ENCODE measurements at regions not wholly inside any gene's neighbourhood (a gene's known extent, or its start where the extent isn't known, plus 50 kb on each side); places are given as distances from the start of the nearest gene placed in this dataset.
"Not testable (repeated sequence)": the region's sequence is repeated elsewhere in the genome, so short reads cannot be mapped to it uniquely, and the experiment has no call there.

- no peak for DNase-seq
Measured at GRCh38 chr3:87101861-87102625, 111.1 kb upstream of the VGLL3 start.

DNA sequence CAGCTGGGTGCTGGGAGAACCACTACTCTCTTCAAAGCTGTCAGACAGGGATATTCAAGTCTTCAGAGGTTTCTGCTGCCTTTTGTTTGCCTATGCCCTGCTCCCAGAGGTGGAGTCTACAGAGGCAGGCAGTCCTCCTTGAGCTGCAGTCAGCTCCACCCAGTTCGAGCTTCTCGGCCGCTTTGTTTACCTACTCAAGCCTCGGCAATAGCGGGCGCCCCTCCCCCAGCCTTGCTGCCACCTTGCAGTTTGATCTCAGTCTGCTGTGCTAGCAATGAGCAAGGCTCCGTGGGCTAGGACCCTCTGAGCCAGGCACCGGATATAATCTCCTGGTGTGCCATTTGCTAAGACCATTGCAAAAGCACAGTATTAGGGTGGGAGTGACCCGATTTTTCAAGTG, 106.8 kb upstream of the VGLL3 start:
- DNase-seq: not testable (repeated sequence)

GRCh38 chr3:87090631-87091030, 99.7 kb upstream of the VGLL3 start:
- DNase-seq: no peak

- DNase-seq: peak; percentile 26 to 63
Measured at GRCh38 chr3:87088993-87089841, 98.3 kb upstream of the VGLL3 start.

- DNase-seq: no peak
Measured at GRCh38 chr3:87088430-87088992, 97.6 kb upstream of the VGLL3 start.

GRCh38 chr3:87084868-87085267, 93.9 kb upstream of the VGLL3 start:
- no peak for DNase-seq

DNA sequence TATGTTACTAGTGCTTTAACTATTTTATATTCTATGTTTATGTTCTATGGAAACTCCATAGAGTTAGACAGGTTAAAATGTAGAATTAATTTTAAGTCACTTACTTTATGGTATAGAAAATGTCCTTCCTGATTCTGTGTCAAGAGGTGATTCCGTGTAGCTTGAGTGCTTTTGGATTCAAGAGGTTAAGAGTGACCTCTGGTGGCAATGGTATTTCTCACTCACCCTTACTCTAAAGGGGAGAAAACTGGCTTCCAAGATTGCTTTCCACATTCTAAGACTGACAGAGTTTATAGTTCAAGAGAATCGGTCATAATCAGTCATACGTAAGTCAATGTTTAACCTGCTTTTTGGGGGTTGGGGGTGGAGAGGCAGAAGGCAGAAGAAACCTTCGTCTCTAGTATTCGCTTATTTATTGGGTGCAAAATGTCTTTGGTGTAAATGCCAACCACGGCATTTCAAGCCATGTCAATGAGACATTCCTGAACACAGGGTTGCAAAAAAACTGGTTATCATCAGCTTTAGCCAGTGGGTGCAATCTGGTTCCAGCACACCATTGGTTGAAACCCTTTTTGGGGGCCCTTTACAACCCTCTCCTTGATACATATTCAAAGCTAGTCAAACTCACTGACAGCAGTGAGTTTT, 92.0 kb upstream of the VGLL3 start:
- peak; percentile 16 to 58 for DNase-seq

DNA sequence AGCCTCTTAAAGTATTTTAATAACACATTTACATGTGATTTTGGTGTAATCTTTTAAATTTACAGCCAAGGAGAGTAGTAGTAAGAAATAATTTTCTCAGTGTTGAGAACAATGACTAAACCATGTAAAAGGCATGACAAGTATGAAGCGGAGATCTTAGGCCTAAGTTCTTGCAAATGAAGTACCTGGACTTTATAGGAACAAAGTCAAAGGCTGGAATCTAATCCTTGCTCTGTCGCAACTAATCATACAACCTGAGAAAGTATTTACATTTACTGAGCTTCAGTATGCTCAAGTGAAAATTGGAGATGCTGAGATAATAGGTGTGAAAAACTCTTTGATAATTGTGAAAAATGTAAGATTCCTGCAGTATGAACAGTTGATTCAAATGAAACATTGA, 86.4 kb upstream of the VGLL3 start:
- no peak for DNase-seq

DNA sequence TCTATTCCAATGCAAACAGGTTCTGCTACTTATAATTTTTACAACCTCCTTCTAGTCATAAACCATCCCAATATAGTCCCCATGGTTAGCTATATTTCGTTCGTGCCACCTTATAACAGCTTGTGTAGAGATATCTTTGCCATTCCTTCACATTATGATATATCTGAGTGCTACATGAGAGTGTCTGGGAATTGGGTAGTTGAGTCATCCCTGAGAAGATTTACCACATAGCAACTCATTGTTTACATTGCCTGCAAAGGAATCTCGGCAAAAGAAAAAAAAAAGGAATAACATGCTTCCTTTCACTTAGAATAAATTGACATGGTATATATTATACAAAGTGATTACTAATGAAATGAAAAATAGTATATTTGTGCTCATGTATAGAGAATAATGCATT, 86.0 kb upstream of the VGLL3 start:
- no peak for DNase-seq

- no peak for DNase-seq
Measured at GRCh38 chr3:87073496-87074145, 82.7 kb upstream of the VGLL3 start.

DNA sequence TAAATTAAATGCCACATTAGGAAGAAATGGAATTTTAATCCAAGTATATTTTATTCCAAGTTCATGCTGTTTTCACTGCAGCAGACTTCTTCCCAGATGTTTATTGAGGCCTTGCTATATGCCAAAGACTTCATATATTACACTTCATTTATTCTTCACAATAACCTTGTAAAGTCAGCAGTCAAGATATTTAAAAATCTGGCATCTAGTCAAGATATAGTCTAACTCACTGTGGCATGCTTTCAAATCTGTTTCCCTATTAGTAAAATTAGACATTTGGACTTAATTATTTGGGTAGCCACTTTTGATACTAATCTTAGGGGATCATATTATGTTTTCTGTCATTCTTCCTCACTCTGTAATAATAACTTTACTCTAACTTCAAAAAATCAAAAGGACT, 81.5 kb upstream of the VGLL3 start:
- DNase-seq: no peak

DNA sequence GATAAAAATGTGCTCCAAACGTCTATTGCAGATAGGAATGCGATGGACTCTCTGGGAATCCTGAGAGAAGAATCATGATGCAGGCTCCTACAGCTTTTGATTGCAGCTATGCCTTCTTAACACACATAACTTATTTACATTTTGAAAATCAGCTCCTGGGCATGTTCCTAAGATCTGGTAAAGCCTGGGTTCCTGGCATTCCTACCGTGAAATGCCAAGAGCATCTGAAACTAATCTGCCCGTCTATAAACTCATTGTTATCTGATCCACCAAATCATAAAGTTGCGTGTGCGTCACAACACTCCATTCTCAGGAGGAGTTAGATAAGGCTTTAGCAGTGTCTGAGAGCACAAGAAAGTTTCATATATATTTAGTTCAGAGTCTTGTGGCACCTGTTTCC, 79.0 kb upstream of the VGLL3 start:
- DNase-seq: no peak

DNA sequence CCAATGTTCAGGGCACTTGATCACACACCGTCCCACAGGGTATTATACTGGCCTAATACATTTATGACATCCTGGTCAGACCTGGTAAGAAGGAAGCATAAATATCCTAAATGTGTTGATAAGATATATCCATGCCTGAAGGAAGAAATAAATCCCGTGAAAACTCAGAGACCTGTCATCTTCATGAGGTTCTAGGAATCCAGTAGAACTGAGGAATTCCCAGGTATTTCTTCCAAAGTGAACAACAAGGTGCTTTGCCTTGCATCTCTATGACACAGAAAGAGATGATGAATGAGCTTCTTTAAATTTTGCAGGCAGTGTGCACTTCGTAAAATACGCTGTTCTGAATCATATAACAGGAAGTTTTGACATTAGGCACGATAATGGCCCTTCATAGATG, 78.1 kb upstream of the VGLL3 start:
- DNase-seq: no peak

DNA sequence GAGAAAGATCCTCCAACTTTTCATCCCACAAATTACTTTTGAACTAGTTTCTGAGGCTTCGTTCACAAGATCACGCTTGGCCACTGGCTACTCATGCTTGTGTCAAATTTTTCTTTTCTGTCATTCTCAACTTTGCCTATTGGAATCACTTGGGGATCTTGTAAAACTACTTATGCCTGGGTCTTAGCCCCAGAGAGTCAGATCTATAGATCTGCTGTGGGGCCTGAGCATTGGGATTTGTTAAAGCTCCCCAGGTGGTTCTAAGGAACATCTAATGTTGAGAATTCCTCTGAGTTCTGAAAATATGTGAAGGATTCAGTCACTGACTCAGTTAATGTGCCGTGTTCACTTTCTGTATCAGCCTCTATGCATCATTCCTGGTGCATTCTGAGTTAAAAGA, 71.7 kb upstream of the VGLL3 start:
- no peak for DNase-seq

- no peak for DNase-seq
Measured at GRCh38 chr3:87057474-87057873, 66.5 kb upstream of the VGLL3 start.

GRCh38 chr3:87053553-87053952, 62.6 kb upstream of the VGLL3 start:
- DNase-seq: no peak

GRCh38 chr3:87052499-87053260, 61.7 kb upstream of the VGLL3 start:
- no peak for DNase-seq

- DNase-seq: no peak
Measured at GRCh38 chr3:87047852-87048251, 56.9 kb upstream of the VGLL3 start.

- DNase-seq: no peak
Measured at GRCh38 chr3:87046241-87046640, 55.3 kb upstream of the VGLL3 start.

DNA sequence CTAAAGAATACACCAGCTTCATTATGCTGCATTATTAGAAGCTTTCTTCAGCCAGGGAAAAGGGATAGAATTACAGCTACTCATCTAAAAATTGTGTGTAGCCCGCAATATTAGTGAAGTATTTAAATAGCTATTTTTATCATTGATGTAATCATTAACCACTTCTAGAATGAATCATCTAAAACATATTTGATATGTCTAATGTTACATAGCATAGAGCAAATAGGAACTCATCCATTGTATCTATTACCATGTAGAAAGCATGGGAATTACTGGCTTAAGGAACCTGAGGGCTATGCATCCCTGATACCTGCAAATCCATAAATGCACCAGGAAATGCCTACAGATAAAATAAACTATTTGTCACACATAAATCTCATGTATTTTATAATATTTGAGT, 54.5 kb upstream of the VGLL3 start:
- DNase-seq: no peak

GRCh38 chr3:87044846-87045245, 53.9 kb upstream of the VGLL3 start:
- no peak for DNase-seq

- no peak for DNase-seq
Measured at GRCh38 chr3:87044409-87044808, 53.5 kb upstream of the VGLL3 start.
